Activated CD8-positive, alpha-beta memory T cell treated with anti-CD3 and anti-CD28 coated beads for 4 hours (primary cell): ENCODE measurements at regions not wholly inside any gene's neighbourhood (a gene's known extent, or its start where the extent isn't known, plus 50 kb on each side); places are given as distances from the start of the nearest gene placed in this dataset.
"Not testable (repeated sequence)": the region's sequence is repeated elsewhere in the genome, so short reads cannot be mapped to it uniquely, and the experiment has no call there.

ENCODE experiments used
- DNase-seq, 2 donors: peaks; one replicate each; pipeline ENCODE4 v3.0.0-alpha.2; 2020; ENCODE audit warnings: low read depth in 2 of 2

DNA sequence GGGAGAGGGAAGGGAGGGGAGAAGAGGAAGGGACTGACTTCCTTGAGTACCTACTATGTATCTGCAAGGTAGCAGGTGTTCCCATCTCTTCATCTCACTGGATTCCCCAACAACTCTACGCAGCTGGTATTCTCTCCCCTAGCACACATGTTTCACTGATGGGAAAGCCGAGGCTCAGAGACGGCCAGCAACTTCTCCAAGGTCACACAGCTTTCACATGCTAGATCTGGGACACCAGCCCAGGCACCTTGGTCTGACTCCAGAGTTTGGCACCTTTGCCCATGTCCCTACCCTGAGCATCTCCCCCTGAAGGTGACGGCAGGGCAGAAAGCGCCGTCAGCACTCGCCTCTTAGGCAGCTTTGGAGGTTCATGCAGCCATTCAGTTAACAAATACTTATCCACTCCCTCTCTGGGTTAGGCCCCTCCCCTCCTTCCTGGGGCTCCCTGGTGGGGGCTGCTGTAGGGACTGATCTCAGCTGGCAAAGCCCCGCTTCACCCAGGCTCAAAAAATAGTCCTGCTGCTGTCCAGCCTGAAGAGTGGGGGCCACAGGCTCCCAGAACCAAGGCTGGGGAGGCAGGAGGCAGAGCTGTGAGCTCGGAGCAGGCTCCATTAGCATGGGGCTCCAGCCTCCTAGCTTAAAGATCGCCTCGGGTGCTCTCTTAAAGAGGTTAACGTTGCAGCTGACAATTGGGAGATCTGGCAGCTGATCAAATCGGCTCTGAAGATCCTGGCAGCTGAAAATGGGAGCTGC lies 79.4 kb downstream of the IGLL1 start:
- no peak for DNase-seq

DNA sequence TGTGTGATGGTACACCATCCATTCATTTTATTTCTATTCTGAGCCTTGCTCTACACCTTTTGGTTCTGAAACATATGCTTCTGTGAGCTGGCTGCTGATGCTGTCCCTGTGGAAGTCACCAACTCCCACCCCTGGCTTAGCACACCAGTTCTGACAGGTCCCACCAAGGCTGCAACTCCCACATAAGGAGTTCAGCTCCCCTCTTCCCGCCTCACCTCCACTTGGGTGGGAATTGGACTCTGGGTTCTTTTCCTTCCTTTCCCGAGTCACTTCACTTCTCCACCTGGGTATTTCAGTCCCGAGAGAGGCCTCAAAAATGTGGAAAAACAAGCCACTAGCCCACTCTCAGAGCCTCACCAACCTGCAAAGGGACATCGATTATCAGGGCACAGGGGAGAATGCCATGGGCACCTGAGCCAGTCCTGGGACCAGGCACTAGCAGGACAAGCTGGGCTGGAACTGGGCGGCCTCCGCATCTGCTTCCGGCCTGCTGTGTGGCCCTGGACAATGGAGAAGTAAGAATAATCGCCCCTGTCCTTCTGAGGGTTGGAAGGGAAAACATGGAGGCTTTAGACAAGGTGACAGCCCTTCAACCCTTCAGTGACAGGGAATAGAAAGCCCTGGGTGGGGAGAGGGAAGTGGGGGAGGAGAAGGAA lies 80.1 kb downstream of the IGLL1 start:
- DNase-seq: no peak

DNA sequence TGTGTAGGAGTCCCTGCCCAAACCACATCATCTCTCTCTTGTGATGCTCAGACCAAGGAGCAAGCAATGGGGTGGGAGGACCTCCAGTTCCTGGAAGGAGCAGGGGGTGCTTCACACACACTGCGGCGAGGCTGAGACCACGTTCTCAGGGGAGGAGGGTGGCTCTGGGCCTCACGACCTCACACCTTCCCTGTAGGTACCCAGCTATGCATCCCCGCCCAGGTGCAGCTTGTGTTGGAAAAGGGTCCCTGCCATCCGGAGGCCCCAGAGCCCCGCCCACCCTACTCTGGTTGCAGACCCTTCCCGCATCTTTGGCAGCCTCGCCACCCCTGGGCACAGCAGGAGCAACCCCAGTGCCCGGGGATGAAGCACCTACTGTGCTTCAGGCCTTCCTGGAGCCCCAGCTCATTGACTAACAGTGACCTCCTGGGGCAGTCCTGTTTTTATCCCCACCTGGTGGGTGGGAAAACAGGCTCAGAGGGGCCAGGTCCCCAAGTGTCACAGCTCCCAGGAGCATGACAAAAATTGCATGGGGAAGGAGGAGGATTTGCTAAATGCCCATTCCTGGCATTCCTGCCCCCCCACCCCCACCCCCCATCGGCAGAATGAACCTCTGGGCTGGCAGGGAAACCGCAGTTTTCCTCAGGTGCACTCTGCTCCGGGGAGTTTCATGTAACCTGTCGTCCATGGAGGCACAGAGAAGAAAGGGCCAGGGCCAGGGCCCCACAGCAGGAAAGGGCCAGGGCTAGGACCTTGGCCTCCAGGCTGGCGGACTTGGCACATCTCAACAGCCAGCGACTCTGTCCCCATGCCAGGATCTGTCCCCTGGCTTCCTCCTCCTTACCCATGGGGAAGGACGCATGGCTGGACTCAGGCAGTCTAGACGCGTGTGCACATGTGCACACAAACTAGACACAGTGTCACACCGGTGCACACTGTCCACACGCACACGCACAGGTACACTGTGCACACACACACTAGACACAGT lies 81.0 kb downstream of the IGLL1 start:
- no peak for DNase-seq

DNA sequence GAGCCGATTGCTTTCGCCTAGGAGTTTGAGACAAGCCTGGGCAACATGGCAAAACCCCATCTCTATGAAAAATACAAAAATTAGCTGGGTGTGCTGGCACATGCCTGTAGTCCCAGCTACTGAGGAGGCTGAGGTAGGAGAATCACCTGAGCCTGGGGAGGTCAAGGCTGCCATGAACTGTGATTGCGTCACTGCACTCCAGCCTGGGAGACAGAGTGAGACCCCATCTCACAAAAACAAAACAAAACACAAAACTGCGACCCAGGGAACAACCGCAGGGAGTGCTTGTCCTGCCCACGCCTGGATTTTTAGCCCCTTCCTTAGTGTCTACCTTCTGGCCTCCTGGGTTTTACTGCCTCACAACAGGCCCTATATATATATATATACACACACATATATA lies 82.2 kb downstream of the IGLL1 start:
- not testable (repeated sequence) for DNase-seq

DNA sequence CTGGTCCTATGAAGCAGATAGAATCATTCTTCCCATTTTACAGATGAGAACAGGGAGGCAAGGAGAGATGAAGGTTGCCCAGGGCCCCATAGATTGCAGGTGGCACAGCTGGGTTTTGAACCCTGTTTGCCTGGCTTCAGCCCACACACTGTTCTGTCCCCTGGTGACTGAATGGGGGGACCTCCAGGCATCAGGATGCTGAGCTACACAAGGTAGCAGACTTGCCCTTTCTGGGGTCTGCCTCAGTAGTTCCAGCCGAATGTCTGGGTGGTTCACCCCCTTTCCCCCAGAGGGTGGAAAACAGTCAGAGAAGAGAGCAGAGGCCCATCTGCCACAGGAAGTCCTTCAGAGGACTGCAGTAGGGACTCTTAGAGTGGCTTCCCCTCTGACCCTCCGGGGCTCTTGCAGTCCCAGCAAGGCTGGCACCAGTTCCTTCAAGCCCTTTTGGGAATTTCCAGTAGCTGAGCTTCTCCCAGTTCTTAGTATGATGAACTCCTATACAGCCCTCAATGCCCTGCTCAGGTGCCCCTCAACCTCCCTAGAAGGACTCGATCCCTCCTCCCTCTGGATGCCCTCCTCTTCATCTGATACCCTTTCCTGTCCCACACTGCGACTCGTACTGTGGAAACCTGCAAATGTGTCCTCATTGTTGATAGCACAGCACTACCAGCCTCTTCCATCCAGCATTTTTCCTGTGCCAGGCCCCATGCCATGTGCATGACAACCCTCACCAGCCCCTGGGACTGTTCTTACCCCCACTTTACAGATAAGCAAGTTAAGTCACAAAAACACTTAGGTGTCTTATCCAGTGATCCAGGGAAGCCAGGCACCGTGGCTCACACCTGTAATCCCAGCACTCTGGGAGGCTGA lies 82.8 kb downstream of the IGLL1 start:
- DNase-seq: no peak

DNA sequence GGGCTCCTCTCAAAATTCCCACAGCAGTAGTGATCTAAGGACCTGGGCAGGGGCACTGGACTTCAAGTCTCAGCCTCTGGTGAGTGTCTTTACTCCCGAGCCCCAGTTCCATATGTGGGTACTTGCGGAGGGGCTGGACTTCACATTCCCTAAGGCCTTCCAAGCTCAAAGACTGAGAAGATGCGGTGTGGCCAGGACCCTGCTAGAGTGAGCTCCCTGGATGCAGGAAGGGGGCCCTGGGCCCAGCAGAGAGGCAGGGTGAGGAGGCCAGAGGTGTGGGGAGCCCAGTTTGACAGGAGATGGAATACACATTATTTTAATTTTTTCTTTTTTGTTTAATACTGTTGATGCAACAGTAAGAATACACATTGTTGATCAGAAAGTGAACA lies 83.7 kb downstream of the IGLL1 start:
- no peak for DNase-seq

DNA sequence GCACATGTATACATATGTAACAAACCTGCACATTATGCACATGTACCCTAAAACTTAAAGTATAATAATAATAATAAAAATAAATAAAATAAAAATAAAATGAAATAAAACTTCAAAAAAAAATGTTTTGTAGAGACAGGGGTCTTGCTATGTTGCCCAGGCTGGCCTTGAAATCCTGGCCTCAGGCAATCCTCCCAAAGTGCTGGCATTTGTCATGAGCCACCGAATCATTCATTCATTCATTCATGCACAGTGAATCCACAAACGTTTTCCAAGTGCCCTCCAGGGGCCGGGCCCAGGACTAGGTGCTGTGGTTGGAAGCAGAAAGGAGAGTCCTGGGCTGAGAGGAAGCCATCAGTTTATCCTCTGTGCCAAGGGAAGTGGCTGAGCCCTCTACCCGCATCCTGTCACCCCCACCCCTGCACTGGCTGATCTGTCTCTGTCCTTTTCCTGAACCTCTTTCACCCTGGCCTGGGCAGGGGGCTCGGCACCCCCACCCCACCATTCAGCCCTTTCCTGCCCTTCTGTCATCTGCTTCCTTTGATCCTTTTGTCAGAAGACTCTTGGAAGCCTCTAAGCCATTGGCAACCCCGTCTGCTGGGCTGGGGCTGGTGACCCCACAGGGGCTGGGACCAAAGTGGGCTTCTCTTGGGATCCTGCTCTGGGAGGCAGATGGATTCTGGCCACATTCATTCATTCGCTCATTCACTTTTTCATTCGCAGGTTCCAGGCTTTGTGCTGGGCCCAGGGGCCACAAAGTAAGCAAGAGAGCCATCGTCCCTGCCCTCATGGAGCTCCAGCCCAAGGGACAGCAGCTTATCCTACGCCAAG lies 84.3 kb downstream of the IGLL1 start:
- DNase-seq: no peak

DNA sequence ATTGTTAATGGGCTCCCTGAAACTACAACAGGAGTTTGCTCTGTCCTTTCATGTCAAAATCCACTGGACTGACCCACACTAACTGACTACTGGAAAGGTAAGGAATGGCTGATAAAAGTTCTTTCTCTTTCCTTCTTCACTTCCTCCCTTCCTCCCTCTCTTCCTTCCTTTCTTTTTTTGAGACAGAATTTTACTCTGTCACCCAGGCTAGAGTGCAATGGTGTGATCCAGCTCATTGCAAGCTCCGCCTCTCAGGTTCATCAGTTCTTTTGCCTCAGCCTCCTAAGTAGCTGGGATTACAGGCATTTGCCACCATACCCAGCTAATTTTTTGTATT lies 85.2 kb downstream of the IGLL1 start:
- no peak for DNase-seq

DNA sequence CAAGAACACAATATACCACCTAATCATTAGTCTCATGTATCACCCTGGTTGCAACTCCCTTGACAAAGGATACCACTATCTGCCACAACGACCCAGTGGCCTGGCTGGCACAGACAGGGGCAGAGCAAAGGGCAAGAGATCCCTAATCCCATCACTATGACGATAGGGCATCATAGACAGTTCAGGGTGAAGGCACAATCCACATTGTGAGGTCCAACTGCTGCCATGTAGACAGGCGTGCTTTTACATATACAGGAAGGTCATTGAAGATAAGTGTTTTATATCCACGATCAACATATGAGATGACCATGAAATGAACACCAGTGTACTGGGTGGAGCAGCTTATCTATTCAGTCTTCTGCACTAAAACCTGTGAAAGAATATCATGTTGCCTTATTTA lies 94.6 kb downstream of the IGLL1 start:
- no peak for DNase-seq

DNA sequence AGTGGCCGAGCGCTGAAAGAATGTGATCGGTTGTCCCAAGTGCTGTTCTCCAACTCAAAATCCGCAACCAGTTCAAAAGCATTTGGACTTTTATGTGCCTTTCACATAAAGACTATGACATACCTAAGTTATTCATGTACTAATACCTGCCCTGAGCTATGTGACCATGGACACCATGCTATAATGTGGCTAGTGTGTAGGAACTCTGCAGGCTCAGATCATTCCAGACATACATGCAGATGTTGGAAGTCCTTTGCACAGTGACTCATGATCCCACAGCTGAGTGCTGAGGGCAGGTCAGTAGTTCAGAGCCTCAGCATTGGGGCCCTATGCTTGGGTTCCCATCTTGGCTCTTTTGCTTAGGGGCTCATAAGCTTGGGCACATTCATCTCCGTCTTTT lies 95.4 kb downstream of the IGLL1 start:
- DNase-seq: no peak

DNA sequence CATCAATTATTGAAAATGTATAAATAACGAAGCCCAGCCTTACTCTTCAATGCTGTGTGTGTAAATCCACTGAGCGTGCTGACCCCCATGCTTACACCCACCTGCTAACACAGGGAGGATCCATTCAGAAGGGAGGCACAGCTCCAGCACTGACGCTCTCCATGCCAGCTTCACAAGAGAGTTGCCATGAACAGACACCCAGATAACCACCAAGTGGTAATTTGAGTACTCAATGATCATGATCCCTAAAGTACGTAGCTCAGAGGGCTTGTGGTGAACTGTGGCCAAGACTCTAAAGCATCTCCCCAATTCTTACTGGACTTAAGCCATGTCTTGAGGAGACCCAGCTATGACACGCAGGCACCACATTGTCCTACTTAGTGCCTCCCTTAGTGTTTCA lies 98.7 kb downstream of the IGLL1 start:
- no peak for DNase-seq

DNA sequence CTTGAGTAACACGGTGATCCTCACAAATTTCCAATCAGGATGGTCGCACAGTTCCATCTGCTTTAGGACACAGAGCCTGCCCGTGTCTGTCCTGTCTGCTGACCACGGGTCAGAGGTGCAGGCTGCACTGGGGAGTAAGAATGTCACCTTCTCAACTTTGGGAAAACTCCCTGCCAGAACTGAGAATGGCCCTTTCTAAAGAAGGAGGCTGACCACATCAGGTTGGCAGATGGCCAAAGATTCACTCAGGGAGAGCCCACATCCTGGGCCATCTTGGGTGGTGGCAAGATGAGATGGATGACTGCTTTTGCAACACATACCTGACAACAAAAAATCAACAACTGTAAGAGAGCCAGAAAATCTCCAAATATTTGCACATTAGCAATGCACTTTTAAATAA lies 101.9 kb downstream of the IGLL1 start:
- no peak for DNase-seq

DNA sequence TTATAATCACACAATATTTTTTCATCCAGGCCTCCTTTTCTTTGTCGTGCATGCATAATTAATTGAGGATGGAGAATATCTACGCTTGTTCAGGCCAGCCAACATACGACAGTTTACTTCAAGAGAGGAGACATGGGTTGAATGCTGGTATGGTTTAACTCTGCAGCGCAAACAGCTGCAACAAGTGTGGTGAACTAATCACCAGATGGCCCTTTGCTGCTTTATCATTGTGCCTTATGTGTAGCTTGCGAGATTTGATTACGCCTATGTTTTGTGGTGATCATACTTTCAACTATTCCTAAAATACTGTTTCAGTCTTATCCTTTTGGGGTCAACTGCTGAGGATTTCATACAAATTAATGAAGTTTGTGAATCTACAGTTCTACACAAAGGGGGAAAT lies 105.6 kb downstream of the IGLL1 start:
- not testable (repeated sequence) for DNase-seq

DNA sequence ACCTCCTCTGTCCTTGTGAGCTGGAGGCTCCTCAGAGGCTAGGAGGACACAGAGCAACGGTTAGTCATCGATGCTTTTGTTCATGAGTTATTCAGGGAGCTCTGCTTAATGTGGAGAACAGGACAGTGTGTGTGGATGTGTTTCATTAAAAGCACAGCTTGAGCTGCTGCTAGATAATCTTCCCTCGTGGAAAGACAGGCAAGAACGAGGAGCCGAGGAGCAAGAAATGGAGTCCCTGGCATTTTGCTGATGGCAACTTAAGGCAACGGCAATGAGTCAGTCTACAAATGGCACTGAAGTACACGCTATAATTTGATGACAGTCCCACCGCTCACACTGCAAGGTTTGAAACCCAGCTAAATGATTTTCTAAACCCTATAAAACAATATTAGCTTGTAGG lies 106.2 kb downstream of the IGLL1 start:
- no peak for DNase-seq

DNA sequence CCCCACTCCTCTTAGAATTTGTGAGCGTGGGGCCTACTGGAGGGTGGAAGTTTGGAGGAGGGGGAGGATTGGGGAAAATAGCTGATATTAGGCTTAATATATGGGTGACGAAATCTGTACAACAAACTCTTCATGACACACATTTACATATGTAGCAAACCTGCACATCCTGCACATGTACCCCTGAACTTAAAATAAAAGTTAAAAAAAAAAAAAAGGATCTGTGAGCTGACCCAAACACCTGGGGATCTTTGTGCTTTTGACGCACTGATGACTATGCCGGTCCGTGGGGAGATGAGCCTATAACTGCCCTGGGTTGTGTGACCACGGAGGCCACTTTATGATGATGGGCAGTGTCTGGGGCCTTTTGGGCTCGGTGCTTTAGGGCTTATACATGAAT lies 107.7 kb downstream of the IGLL1 start:
- DNase-seq: not testable (repeated sequence)

DNA sequence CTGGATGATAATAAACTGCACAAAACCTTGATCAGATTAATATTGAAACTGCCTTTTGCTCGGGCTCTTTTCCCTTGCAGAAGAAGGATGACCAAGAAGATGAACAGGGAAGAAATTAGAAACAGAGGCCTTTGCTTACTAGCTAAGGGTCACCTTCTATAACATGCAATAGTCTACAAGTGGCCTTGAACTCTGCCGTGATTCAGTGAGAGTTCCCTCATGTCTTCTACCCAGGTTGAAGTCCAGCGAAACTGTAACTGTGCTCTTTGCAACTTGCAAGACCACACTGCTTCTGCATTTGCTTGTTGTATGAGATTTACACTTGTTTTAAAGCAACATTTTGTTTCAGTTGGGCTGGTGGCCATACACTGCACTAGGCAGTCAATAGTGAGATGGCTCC lies 108.4 kb downstream of the IGLL1 start:
- no peak for DNase-seq

DNA sequence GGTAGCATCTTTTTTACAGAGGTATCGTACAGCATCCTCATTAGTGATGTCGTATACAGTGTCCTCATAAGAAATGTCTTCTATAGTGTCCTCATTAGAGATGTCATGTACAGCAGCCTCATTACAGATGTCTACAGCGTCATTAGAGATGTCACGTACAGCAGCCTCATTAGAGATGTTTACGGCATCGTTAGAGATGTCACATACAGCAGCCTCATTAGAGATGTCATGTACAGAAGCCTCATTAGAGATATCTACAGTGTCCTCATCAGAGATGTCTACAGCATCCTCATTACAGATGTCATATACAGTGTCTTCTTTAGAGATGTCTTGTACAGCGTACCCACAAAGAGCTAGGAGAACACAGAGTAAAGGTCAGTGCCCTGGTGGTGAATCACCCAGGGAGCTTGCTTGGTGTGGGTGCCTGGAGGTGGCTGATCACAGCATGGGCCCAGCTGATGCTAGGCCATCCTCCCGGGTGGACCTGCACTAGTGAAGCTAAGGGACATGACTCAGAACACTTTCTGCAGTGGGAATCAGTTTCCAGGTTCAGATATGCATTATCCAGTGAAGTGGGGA lies 109.2 kb downstream of the IGLL1 start:
- DNase-seq: no peak

DNA sequence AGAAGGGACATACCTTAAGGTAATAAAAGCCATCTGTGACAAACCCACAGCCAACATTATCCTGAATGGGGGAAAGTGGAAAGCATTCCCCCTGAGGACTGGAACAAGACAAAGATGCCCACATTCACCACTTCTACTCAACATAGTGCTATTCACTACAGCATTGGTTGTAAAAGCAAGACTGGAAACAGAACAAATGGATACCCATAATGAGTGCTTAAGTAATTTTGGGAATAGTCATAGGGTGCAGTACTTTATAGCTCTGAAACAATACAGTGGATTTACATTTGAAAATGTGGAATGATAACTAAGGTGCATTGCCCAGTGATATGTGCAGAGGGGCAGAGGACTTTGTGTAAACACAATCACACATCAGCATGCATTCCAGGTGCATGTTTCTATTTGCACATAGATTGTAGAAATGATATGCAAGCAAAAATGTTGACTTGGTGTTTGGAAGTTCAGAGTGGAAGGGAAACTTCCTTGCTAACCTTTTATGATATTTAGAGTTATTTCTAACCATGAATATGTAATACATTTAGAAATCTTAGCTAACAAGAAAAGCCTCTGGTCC lies 112.3 kb downstream of the IGLL1 start:
- DNase-seq: no peak

DNA sequence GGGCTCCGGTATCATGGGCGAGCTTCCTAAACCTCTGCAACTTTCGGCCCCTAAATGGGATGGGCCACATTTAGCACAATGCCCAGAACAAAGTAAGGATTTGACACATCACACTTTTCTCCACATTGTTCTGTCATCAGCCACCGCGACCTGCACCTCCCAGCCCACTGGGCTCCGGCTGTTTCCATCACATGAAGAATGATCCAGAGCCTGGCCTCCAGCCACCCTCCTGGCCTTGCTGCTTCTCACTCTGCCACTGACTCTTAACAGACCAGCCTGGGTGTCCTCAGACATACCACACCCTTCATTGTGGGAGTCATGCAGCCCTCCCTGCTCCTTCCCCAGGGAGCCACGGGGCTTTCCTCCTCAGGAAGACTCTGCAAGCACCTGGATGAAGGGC lies 113.7 kb downstream of the IGLL1 start:
- no peak for DNase-seq

DNA sequence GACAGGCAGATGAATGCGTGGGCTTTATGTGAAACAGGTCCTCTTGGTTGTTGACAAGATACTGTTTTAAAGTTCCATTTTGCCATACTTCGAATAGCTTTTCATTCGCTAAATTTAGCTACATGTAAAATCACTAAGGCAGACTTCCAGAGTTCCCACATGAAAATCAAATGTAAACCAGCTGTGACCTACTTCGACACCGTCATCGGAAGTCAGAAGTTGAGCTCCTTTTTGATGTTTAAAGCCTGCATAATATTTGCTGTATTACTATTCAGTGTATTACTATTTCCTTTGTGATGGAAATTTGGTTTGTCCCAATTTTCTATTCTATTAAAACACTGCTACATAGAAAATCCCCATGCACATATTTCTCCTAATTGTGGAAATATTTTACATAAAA lies 115.3 kb downstream of the IGLL1 start:
- DNase-seq: not testable (repeated sequence)
